IPS-15b (cell line): ENCODE measurements at regions not wholly inside any gene's neighbourhood (a gene's known extent, or its start where the extent isn't known, plus 50 kb on each side); places are given as distances from the start of the nearest gene placed in this dataset.
"Not testable (repeated sequence)": the region's sequence is repeated elsewhere in the genome, so short reads cannot be mapped to it uniquely, and the experiment has no call there.

Experiments
- H3K27me3 ChIP-seq: one replicate; pipeline ENCODE4 v1.6.1; 2013; ENCODE audit warnings: low read length; ENCODE audit not compliant: control insufficient read depth, insufficient read depth
- H3K36me3 ChIP-seq: one replicate; pipeline ENCODE4 v1.6.1; 2013; ENCODE audit warnings: low read length; ENCODE audit not compliant: control insufficient read depth, insufficient read depth
- H3K4me1 ChIP-seq: one replicate; pipeline ENCODE4 v1.6.1; 2013; ENCODE audit warnings: mild to moderate bottlenecking, low read length; ENCODE audit not compliant: control insufficient read depth, insufficient read depth
- H3K4me3 ChIP-seq: one replicate; pipeline ENCODE4 v1.5.1; 2013; ENCODE audit warnings: low read depth, low read length
- H3K9ac ChIP-seq: one replicate; pipeline ENCODE4 v1.6.1; 2013; ENCODE audit warnings: low read depth, mild to moderate bottlenecking, low read length
- H3K9me3 ChIP-seq: one replicate; pipeline ENCODE4 v1.6.1; 2013; ENCODE audit warnings: mild to moderate bottlenecking, low read length; ENCODE audit not compliant: control insufficient read depth, insufficient read depth

DNA sequence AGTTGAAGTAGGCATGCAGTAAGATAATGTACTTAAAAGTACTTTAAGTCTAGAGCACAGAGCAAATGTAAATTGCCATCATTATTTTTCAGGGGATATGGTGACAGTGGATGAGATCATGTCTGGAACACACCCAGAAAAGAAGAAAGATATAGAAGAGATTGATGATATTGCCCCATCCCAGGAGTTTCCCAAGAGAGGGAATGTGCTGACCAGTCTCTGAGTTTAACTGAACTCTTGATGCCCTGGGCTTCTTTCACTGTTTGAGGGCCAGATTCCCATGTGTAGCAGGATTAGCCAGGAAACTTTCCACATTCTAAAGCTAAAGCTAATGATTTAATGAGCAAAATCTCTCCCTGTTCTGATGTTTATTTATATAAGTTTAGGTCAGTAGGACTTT lies 366.8 kb upstream of the UMPS start:
- H3K4me3 ChIP-seq: no peak overlapping the region
- no peak overlapping the region for H3K9ac ChIP-seq
- H3K4me1 ChIP-seq: peaks cover 12% of the 10 kb centered on the region
- no peaks in the 10 kb centered on the region for H3K36me3 ChIP-seq
- no peaks in the 10 kb centered on the region for H3K27me3 ChIP-seq
- no peaks in the 10 kb centered on the region for H3K9me3 ChIP-seq

DNA sequence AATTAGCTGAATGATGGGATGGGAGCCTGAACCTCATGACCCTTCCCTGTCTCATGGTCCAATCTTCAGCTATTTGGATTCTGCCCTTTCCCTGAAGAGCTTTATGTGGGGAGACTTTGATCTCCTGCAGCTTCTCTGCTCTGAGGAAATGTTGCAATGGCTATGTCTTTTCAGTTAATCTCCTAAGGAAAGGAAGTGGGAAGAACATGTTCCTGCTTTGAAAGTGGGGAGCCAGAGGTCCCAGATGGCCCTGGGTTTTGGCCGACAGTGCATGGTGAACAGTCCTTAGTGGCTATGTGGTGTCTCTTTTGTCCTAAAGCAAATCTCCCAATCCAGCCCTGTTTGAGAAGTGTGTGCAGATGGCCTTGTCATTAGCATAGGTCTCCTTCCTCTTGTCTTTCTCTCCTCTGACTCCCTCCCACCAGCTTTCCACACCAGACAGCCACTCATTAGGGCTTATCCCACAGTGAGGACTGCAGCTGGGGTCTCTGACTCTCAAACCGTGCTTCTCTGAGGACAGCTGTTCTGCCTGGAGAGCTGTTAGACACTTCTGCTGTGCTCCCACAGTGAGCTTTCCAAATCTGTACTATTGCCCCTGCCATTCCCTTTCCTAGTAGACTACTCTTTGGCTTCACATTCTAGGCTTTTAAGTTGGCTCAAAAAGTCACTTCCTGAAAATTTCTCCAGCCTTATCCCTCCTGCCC lies 365.8 kb upstream of the UMPS start:
- Histone ChIP-seq H3K36me3 (no peaks in the 10 kb centered on the region), H3K9ac (no peak overlapping the region), H3K9me3 (no peaks in the 10 kb centered on the region), H3K27me3 (no peaks in the 10 kb centered on the region), H3K4me3 (no peak overlapping the region), H3K4me1 (peaks cover 12% of the 10 kb centered on the region)

- H3K9me3 ChIP-seq, H3K36me3 ChIP-seq, H3K9ac ChIP-seq, H3K27me3 ChIP-seq, H3K4me1 ChIP-seq, H3K4me3 ChIP-seq: not testable (repeated sequence)
Measured at GRCh38 chr3:124366655-124367054, 363.6 kb upstream of the UMPS start.

GRCh38 chr3:124372775-124373174 lies 357.5 kb upstream of the UMPS start:
- Histone ChIP-seq H3K9me3 (no peaks in the 10 kb centered on the region), H3K4me3 (no peak overlapping the region), H3K4me1 (peaks cover 2% of the 10 kb centered on the region), H3K36me3 (no peaks in the 10 kb centered on the region), H3K9ac (no peak overlapping the region), H3K27me3 (no peaks in the 10 kb centered on the region)

GRCh38 chr3:124373524-124373923 lies 356.7 kb upstream of the UMPS start:
- Histone ChIP-seq H3K4me1 (peaks cover 2% of the 10 kb centered on the region), H3K36me3 (no peaks in the 10 kb centered on the region), H3K4me3 (no peak overlapping the region), H3K9me3 (no peaks in the 10 kb centered on the region), H3K27me3 (no peaks in the 10 kb centered on the region), H3K9ac (no peak overlapping the region)

DNA sequence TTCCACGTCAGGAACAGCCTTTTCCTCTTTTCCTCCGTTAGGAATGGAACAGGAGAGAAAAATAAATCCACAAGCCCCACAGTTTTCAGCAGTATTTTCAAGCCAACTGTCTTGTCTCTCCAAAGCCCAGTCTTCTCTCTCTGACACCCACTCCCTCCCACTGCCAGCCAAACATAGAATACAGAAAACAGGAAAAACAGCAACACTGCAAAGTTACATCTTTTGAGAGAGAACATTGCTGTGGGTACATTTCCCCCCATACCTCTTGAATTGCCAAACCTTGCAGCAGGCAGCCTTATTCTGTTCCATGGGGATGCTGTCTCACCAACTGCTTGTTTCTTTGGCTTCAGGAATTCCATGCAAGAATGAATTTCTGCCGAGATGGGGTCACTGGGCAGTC lies 355.7 kb upstream of the UMPS start:
- peaks cover 2% of the 10 kb centered on the region for H3K4me1 ChIP-seq
- no peaks in the 10 kb centered on the region for H3K36me3 ChIP-seq
- H3K4me3 ChIP-seq: no peak overlapping the region
- no peak overlapping the region for H3K9ac ChIP-seq
- H3K27me3 ChIP-seq: no peaks in the 10 kb centered on the region
- no peaks in the 10 kb centered on the region for H3K9me3 ChIP-seq

GRCh38 chr3:124381575-124382333 lies 348.5 kb upstream of the UMPS start:
- Histone ChIP-seq H3K9ac (no peak overlapping the region), H3K27me3 (no peaks in the 10 kb centered on the region), H3K4me3 (no peak overlapping the region), H3K9me3 (no peaks in the 10 kb centered on the region), H3K36me3 (no peaks in the 10 kb centered on the region), H3K4me1 (peaks cover 6% of the 10 kb centered on the region)

- Histone ChIP-seq H3K36me3 (no peaks in the 10 kb centered on the region), H3K9ac (no peak overlapping the region), H3K4me3 (no peak overlapping the region), H3K27me3 (no peaks in the 10 kb centered on the region), H3K9me3 (no peaks in the 10 kb centered on the region), H3K4me1 (peaks cover 4% of the 10 kb centered on the region)
Measured at GRCh38 chr3:124383051-124383450, 347.2 kb upstream of the UMPS start.

GRCh38 chr3:124383846-124384466 lies 346.3 kb upstream of the UMPS start:
- H3K27me3 ChIP-seq: no peaks in the 10 kb centered on the region
- no peaks in the 10 kb centered on the region for H3K36me3 ChIP-seq
- no peak overlapping the region for H3K9ac ChIP-seq
- H3K9me3 ChIP-seq: no peaks in the 10 kb centered on the region
- no peak overlapping the region for H3K4me3 ChIP-seq
- peaks cover 4% of the 10 kb centered on the region for H3K4me1 ChIP-seq

DNA sequence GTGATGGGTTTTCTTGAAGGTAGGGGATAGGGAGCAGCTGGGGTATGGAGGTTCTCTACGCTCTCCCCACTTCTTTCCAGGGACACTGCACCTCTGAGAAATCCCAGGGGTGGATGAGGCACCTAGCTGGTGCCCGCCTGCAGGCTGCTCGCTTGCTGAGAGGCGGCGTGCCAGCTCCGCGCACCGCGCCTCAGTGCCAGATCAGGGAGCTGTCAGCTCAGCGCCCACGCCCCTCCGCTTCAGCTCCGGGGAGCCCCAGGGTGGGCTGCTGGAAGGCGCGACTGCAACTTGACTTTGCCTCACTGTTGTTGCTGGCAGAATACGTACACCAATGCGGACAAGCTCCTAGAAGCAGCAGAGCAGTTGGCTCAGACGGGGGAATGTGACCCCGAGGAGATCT lies 345.7 kb upstream of the UMPS start:
- Histone ChIP-seq H3K27me3 (no peaks in the 10 kb centered on the region), H3K4me1 (peaks cover 4% of the 10 kb centered on the region), H3K9me3 (no peaks in the 10 kb centered on the region), H3K4me3 (no peak overlapping the region), H3K36me3 (no peaks in the 10 kb centered on the region), H3K9ac (no peak overlapping the region)

- no peaks in the 10 kb centered on the region for H3K9me3 ChIP-seq
- H3K9ac ChIP-seq: no peak overlapping the region
- H3K27me3 ChIP-seq: no peaks in the 10 kb centered on the region
- no peak overlapping the region for H3K4me3 ChIP-seq
- no peaks in the 10 kb centered on the region for H3K36me3 ChIP-seq
- no peaks in the 10 kb centered on the region for H3K4me1 ChIP-seq
Measured at GRCh38 chr3:124385996-124386395, 344.3 kb upstream of the UMPS start.
